Vagina (tissue), 2 donors: ENCODE measurements at regions not wholly inside any gene's neighbourhood (a gene's known extent, or its start where the extent isn't known, plus 50 kb on each side); places are given as distances from the start of the nearest gene placed in this dataset.

ENCODE experiments used
- CTCF ChIP-seq, 3 experiments: fragments of 450-650 bp in 2 of 3; fragments of 200-600 bp in 1 of 3; sonication (generic) in 1 of 3; IDR thresholded peaks; one replicate each; pipeline ENCODE4 v1.5.1; 2017 to 2019; ENCODE audit warnings: antibody characterized with exemption in 3 of 3, mild to moderate bottlenecking in 2 of 3, moderate library complexity in 2 of 3
- POLR2AphosphoS5 ChIP-seq, 2 donors: sonication (generic); formaldehyde crosslinking; IDR thresholded peaks; one replicate each; pipeline ENCODE4 v1.9.0; 2017; ENCODE audit warnings: antibody characterized with exemption in 2 of 2, mild to moderate bottlenecking in 2 of 2, low read depth in 1 of 2; ENCODE audit not compliant: insufficient read depth in 1 of 2

GRCh38 chr10:21257919-21258318 lies 267.6 kb downstream of the SKIDA1 start:
- no peak for TF ChIP-seq CTCF (IDR thresholded peaks at IDR 0.05)
- no peak for TF ChIP-seq POLR2AphosphoS5 (IDR thresholded peaks at IDR 0.05; ENCODE audit: insufficient read depth in 1 of 2, low read depth in 1 of 2)
